ENCODE measurements at regions not wholly inside any gene's neighbourhood (a gene's known extent, or its start where the extent isn't known, plus 50 kb on each side); places are given as distances from the start of the nearest gene placed in this dataset.

DNA sequence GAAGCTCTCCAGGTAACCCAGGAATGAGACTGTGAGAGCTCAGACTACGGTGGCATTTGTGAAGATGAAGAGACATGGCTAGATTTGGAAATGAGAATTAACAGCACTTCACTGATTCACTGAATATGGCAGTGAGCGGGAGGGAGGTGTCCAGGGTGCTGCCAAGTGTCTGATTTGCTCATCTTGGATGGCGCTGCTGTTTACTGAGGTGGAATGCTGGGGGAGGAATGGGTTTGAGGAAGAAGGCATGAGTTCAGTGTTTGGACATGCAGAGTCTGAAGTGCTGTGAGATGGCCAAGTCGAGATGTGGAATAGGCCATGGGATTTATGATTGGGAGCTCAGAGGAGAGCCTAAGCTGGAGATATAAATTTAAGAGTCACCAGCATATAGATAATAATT is 437.1 kb upstream of the NPVF start:
- TF ChIP-seq, protein P1, sequence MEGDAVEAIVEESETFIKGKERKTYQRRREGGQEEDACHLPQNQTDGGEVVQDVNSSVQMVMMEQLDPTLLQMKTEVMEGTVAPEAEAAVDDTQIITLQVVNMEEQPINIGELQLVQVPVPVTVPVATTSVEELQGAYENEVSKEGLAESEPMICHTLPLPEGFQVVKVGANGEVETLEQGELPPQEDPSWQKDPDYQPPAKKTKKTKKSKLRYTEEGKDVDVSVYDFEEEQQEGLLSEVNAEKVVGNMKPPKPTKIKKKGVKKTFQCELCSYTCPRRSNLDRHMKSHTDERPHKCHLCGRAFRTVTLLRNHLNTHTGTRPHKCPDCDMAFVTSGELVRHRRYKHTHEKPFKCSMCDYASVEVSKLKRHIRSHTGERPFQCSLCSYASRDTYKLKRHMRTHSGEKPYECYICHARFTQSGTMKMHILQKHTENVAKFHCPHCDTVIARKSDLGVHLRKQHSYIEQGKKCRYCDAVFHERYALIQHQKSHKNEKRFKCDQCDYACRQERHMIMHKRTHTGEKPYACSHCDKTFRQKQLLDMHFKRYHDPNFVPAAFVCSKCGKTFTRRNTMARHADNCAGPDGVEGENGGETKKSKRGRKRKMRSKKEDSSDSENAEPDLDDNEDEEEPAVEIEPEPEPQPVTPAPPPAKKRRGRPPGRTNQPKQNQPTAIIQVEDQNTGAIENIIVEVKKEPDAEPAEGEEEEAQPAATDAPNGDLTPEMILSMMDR (IDR thresholded peaks at IDR 0.05) = no peak
- no peak for TF ChIP-seq EZH2 (IDR thresholded peaks at IDR 0.05; ENCODE audit: borderline replicate concordance, insufficient read depth, low read depth, low read length, poor library complexity, severe bottlenecking)
